H9 (cell line): ENCODE measurements at regions not wholly inside any gene's neighbourhood (a gene's known extent, or its start where the extent isn't known, plus 50 kb on each side); places are given as distances from the start of the nearest gene placed in this dataset.

Experiments
- DNase-seq: peaks from one replicate; pipeline ENCODE4 v3.0.0-alpha.2; 2017
- H2AFZ ChIP-seq: one replicate; pipeline ENCODE4 v1.6.1; 2013; ENCODE audit warnings: mild to moderate bottlenecking, low read length, control low read depth, moderate library complexity
- H2AK5ac ChIP-seq: 2 replicates; pipeline ENCODE4 v1.6.1; 2013; ENCODE audit warnings: low read length, control low read depth, mixed read lengths; ENCODE audit not compliant: insufficient read length
- H2BK120ac ChIP-seq: one replicate; pipeline ENCODE4 v1.6.1; 2013; ENCODE audit warnings: low read depth, mild to moderate bottlenecking, low read length, control low read depth, inconsistent platforms; ENCODE audit not compliant: poor library complexity, severe bottlenecking
- H2BK12ac ChIP-seq: 2 replicates; pipeline ENCODE4 v1.6.1; 2013; ENCODE audit warnings: low read length, control low read depth, mixed read lengths, low read depth; ENCODE audit not compliant: insufficient read length
- H2BK15ac ChIP-seq: 2 replicates; pipeline ENCODE4 v1.6.1; 2013; ENCODE audit warnings: low read depth, low read length, control low read depth
- H2BK20ac ChIP-seq: one replicate; pipeline ENCODE4 v1.6.1; 2013; ENCODE audit warnings: low read depth, mild to moderate bottlenecking, low read length, control low read depth, inconsistent platforms; ENCODE audit not compliant: poor library complexity, severe bottlenecking
- H2BK5ac ChIP-seq: 2 replicates; pipeline ENCODE4 v1.6.1; 2013; ENCODE audit warnings: low read length, control low read depth, mixed read lengths; ENCODE audit not compliant: insufficient read length
- H3K14ac ChIP-seq: 2 replicates; pipeline ENCODE4 v1.6.1; 2013; ENCODE audit warnings: low read length, control low read depth; ENCODE audit not compliant: insufficient read depth
- H3K18ac ChIP-seq: 2 replicates; pipeline ENCODE4 v1.6.1; 2013; ENCODE audit warnings: low read depth, mild to moderate bottlenecking, mixed read lengths, low read length, control low read depth; ENCODE audit not compliant: insufficient read length
- H3K23ac ChIP-seq: 2 replicates; pipeline ENCODE4 v1.6.1; 2013; ENCODE audit warnings: low read length, control low read depth, mixed read lengths, low read depth; ENCODE audit not compliant: insufficient read length
- H3K23me2 ChIP-seq: 2 replicates; pipeline ENCODE4 v1.6.1; 2013; ENCODE audit warnings: low read depth, mild to moderate bottlenecking, mixed read lengths, low read length, control low read depth; ENCODE audit not compliant: insufficient read length, poor library complexity, severe bottlenecking
- H3K27ac ChIP-seq: 2 replicates; pipeline ENCODE4 v1.5.1; 2013; ENCODE audit warnings: low read length, control low read depth, mixed read lengths, low read depth; ENCODE audit not compliant: insufficient read length
- H3K27me3 ChIP-seq: 2 replicates; pipeline ENCODE4 v1.6.1; 2013; ENCODE audit warnings: low read length, control low read depth, inconsistent platforms; ENCODE audit not compliant: insufficient read depth
- H3K4ac ChIP-seq: 2 replicates; pipeline ENCODE4 v1.6.1; 2013; ENCODE audit warnings: low read depth, mild to moderate bottlenecking, control low read depth, inconsistent platforms, low read length, moderate library complexity
- H3K4me1 ChIP-seq: 2 replicates; pipeline ENCODE4 v1.6.1; 2013; ENCODE audit warnings: low read length, control low read depth, inconsistent platforms; ENCODE audit not compliant: insufficient read depth
- H3K4me2 ChIP-seq: 2 replicates; pipeline ENCODE4 v1.6.1; 2013; ENCODE audit warnings: low read length, control low read depth, mixed read lengths; ENCODE audit not compliant: insufficient read length, insufficient read depth
- H3K56ac ChIP-seq: 2 replicates; pipeline ENCODE4 v1.6.1; 2013; ENCODE audit warnings: low read depth, mild to moderate bottlenecking, mixed read lengths, low read length, control low read depth; ENCODE audit not compliant: insufficient read length
- H3K79me1 ChIP-seq: 2 replicates; pipeline ENCODE4 v1.6.1; 2013; ENCODE audit warnings: low read depth, mild to moderate bottlenecking, moderate library complexity, low read length, control low read depth, inconsistent platforms; ENCODE audit not compliant: insufficient read depth, poor library complexity, severe bottlenecking
- H3K79me2 ChIP-seq: 2 replicates; pipeline ENCODE4 v1.6.1; 2013; ENCODE audit warnings: low read length, control low read depth, inconsistent platforms; ENCODE audit not compliant: insufficient read depth
- H3K9ac ChIP-seq: 2 replicates; pipeline ENCODE4 v1.6.1; 2013; ENCODE audit warnings: low read length, control low read depth, mixed read lengths; ENCODE audit not compliant: insufficient read length; ENCODE audit errors: extremely low read depth
- H3K9me3 ChIP-seq: one replicate; pipeline ENCODE4 v1.6.1; 2013; ENCODE audit warnings: low read depth, low read length, inconsistent platforms; ENCODE audit not compliant: control insufficient read depth
- H3T11ph ChIP-seq: one replicate; pipeline ENCODE4 v1.6.1; 2013; ENCODE audit warnings: mild to moderate bottlenecking, low read length, control low read depth, inconsistent platforms
- H4K20me1 ChIP-seq: one replicate; pipeline ENCODE4 v1.6.1; 2013; ENCODE audit not compliant: control insufficient read depth, insufficient read length, insufficient read depth
- H4K5ac ChIP-seq: 2 replicates; pipeline ENCODE4 v1.6.1; 2013; ENCODE audit warnings: low read depth, mild to moderate bottlenecking, mixed read lengths, low read length, control low read depth; ENCODE audit not compliant: insufficient read length
- H4K8ac ChIP-seq: replicated peaks from 2 replicates; pipeline ENCODE4 v1.6.1; 2013; ENCODE audit warnings: low read length, control low read depth, mixed read lengths, low read depth; ENCODE audit not compliant: insufficient read length
- H4K91ac ChIP-seq: 2 replicates; pipeline ENCODE4 v1.6.1; 2013; ENCODE audit warnings: low read depth, mild to moderate bottlenecking, moderate library complexity, mixed read lengths, low read length, control low read depth; ENCODE audit not compliant: insufficient read length
- H3K27ac Mint-ChIP-seq, 3 experiments: 2 replicates in 2 of 3; 3 replicates in 1 of 3; pipeline ENCODE4 v1.8.0; 2020 to 2021; ENCODE audit warnings: mixed read lengths in 3 of 3, mild to moderate bottlenecking in 1 of 3, moderate library complexity in 1 of 3
- H3K27me3 Mint-ChIP-seq: 2 replicates; pipeline ENCODE4 v1.8.0; 2021; ENCODE audit warnings: low read depth, mild to moderate bottlenecking, moderate library complexity, mixed read lengths
- H3K36me3 Mint-ChIP-seq, 3 experiments: 2 replicates in 2 of 3; 3 replicates in 1 of 3; pipeline ENCODE4 v1.8.0; 2020 to 2021; ENCODE audit warnings: low read depth in 3 of 3, mixed read lengths in 3 of 3; ENCODE audit not compliant: insufficient read depth in 1 of 3
- H3K4me1 Mint-ChIP-seq, 2 experiments: 2 replicates each; pipeline ENCODE4 v1.8.0; 2020; ENCODE audit warnings: mixed read lengths in 2 of 2
- H3K4me3 Mint-ChIP-seq, 2 experiments: 2 replicates in 1 of 2; 3 replicates in 1 of 2; pipeline ENCODE4 v1.8.0; 2020 to 2021; ENCODE audit warnings: mild to moderate bottlenecking in 2 of 2, mixed read lengths in 2 of 2, moderate library complexity in 1 of 2
- H3K9me3 Mint-ChIP-seq, 2 experiments: 2 replicates in 1 of 2; 3 replicates in 1 of 2; pipeline ENCODE4 v1.8.0; 2020; ENCODE audit warnings: mild to moderate bottlenecking in 2 of 2, mixed read lengths in 2 of 2, moderate library complexity in 1 of 2
- CTCF ChIP-seq: fragments of 200-600 bp; sonication (generic); conservative IDR thresholded peaks from 3 replicates; pipeline ENCODE4 v1.8.0; 2021; ENCODE audit warnings: antibody characterized with exemption, mild to moderate bottlenecking
- WGBS: extraction: QIAGEN DNeasy Blood & Tissue Kit; methylation state at CpG from one replicate; pipeline ENCODE4 v1.1.7; 2013; ENCODE audit warnings: missing lambda C conversion rate, low lambda C conversion rate, mixed read lengths; ENCODE audit not compliant: insufficient read length; ENCODE audit errors: extremely low coverage; 5-methylcytosine and 5-hydroxymethylcytosine counted together

- Histone ChIP-seq H3K27me3 (no peaks in the 10 kb centered on the region), H3K14ac (no peak overlapping the region), H3K79me1 (no peaks in the 10 kb centered on the region), H2BK12ac (no peak overlapping the region), H3K9ac (no peak overlapping the region), H2BK120ac (no peak overlapping the region), H4K8ac (no peak overlapping the region), H3T11ph (no peak overlapping the region), H3K9me3 (no peaks in the 10 kb centered on the region), H4K20me1 (no peaks in the 10 kb centered on the region), H3K18ac (no peak overlapping the region), H2AK5ac (no peak overlapping the region), H2BK15ac (no peak overlapping the region), H4K91ac (no peak overlapping the region), H3K79me2 (no peaks in the 10 kb centered on the region), H3K23me2 (no peaks in the 10 kb centered on the region), H2AFZ (no peak overlapping the region), H3K4ac (no peak overlapping the region), H3K4me2 (no peak overlapping the region), H4K5ac (no peak overlapping the region), H3K27ac (no peak overlapping the region), H3K23ac (no peak overlapping the region), H2BK20ac (no peak overlapping the region), H3K4me1 (no peaks in the 10 kb centered on the region), H2BK5ac (no peak overlapping the region), H3K56ac (no peak overlapping the region)
- WGBS: no CpG with 5 or more reads among the region's 2 CpGs
- Mint-ChIP-seq H3K4me1 (no peaks in the 10 kb centered on the region), H3K27me3 (no peaks in the 10 kb centered on the region), H3K36me3 (no peaks in the 10 kb centered on the region; a peak in 1 of 7 replicates), H3K4me3 (no peak overlapping the region), H3K9me3 (no peaks in the 10 kb centered on the region; a peak in 1 of 5 replicates), H3K27ac (no peak overlapping the region)
- DNase-seq: no peak
- TF ChIP-seq CTCF: no peak
Measured at GRCh38 chr21:28239340-28239739, 753.3 kb downstream of the LTN1 start.
